HEK293 (cell line): ENCODE measurements at regions not wholly inside any gene's neighbourhood (a gene's known extent, or its start where the extent isn't known, plus 50 kb on each side); places are given as distances from the start of the nearest gene placed in this dataset.

Experiments
- CTCF ChIA-PET: fragments of 350-600 bp; formaldehyde crosslinking; extraction: SDS; loops from one replicate; lab custom pipeline; 2021; ENCODE audit warnings: antibody characterized with exemption; lab: Yijun Ruan, JAX
- POLR2A ChIA-PET: fragments of 300-600 bp; formaldehyde crosslinking; extraction: SDS; loops from one replicate; lab custom pipeline; 2020; ENCODE audit warnings: antibody characterized with exemption, inconsistent platforms; lab: Yijun Ruan, JAX
- H3K27ac ChIP-seq: fragments of 200-500 bp; sonication (Bioruptor generic); 2 replicates; pipeline ENCODE4 v1.5.1; 2014; ENCODE audit warnings: low read depth, low read length, control low read depth, inconsistent platforms; ENCODE audit errors: extremely low read depth
- H3K36me3 ChIP-seq, 2 experiments: fragments of 200-500 bp in 1 of 2; sonication (Bioruptor generic) in 1 of 2; 1 replicate in 1 of 2; 2 replicates in 1 of 2; pipeline ENCODE4 v1.5.1; 2014 to 2017; ENCODE audit warnings: inconsistent platforms in 2 of 2, low read length in 2 of 2; ENCODE audit not compliant: control insufficient read depth in 2 of 2, insufficient read depth in 1 of 2
- H3K4me1 ChIP-seq: fragments of 200-500 bp; sonication (Bioruptor generic); 2 replicates; pipeline ENCODE4 v1.5.1; 2014; ENCODE audit warnings: mild to moderate bottlenecking, low read length, inconsistent platforms; ENCODE audit not compliant: control insufficient read depth, insufficient read depth
- H3K4me3 ChIP-seq: 2 replicates; pipeline ENCODE4 v1.5.1; 2011; ENCODE audit warnings: low read depth, mild to moderate bottlenecking, control low read depth, low read length, moderate library complexity
- H3K9me3 ChIP-seq: fragments of 200-500 bp; sonication (Bioruptor generic); 2 replicates; pipeline ENCODE4 v1.5.1; 2014; ENCODE audit warnings: low read depth, low read length, inconsistent platforms; ENCODE audit not compliant: control insufficient read depth, insufficient read depth
- HOXA7 ChIP-seq: sonication (generic); formaldehyde crosslinking; IDR thresholded peaks from 2 replicates; pipeline ENCODE4 v1.8.1; 2022; ENCODE audit warnings: missing genetic modification reagents, borderline replicate concordance
- KLF7 ChIP-seq: fragments of 450-650 bp; formaldehyde crosslinking; IDR thresholded peaks from 2 replicates; pipeline ENCODE4 v1.5.1; 2016; ENCODE audit warnings: missing biosample characterization, missing genetic modification characterization, borderline replicate concordance
- MEIS1 ChIP-seq: sonication (generic); formaldehyde crosslinking; IDR thresholded peaks from 2 replicates; pipeline ENCODE4 v1.8.1; 2022; ENCODE audit warnings: missing genetic modification reagents, mild to moderate bottlenecking, borderline replicate concordance
- PRDM1 ChIP-seq: fragments of 450-650 bp; formaldehyde crosslinking; IDR thresholded peaks from 2 replicates; pipeline ENCODE4; 2016; ENCODE audit warnings: missing biosample characterization, missing genetic modification characterization
- SP7 ChIP-seq: fragments of 450-650 bp; formaldehyde crosslinking; IDR thresholded peaks from 2 replicates; pipeline ENCODE4 v1.5.1; 2016; ENCODE audit warnings: missing biosample characterization, missing genetic modification characterization
- ZBTB1 ChIP-seq: fragments of 450-650 bp; formaldehyde crosslinking; IDR thresholded peaks from 2 replicates; pipeline ENCODE4 v1.5.1; 2016; ENCODE audit warnings: missing biosample characterization, missing genetic modification characterization
- ZFP3 ChIP-seq: fragments of 450-650 bp; formaldehyde crosslinking; IDR thresholded peaks from 2 replicates; pipeline ENCODE4 v1.5.1; 2016; ENCODE audit warnings: low read depth, missing biosample characterization, missing genetic modification characterization
- ZNF114 ChIP-seq: fragments of 450-650 bp; formaldehyde crosslinking; IDR thresholded peaks from 2 replicates; pipeline ENCODE4 v1.5.0; 2017; ENCODE audit warnings: missing biosample characterization, missing genetic modification characterization
- ZNF140 ChIP-seq: fragments of 450-650 bp; formaldehyde crosslinking; IDR thresholded peaks from 2 replicates; pipeline ENCODE4 v1.5.1; 2016; ENCODE audit warnings: missing biosample characterization, missing genetic modification characterization
- ZNF155 ChIP-seq: fragments of 450-650 bp; formaldehyde crosslinking; IDR thresholded peaks from 2 replicates; pipeline ENCODE4 v1.5.1; 2016; ENCODE audit warnings: missing biosample characterization, missing genetic modification characterization
- ZNF530 ChIP-seq: fragments of 450-650 bp; formaldehyde crosslinking; IDR thresholded peaks from 2 replicates; pipeline ENCODE4 v1.5.1; 2016; ENCODE audit warnings: low read depth, missing biosample characterization, missing genetic modification characterization
- ZNF558 ChIP-seq: fragments of 450-650 bp; formaldehyde crosslinking; IDR thresholded peaks from 2 replicates; pipeline ENCODE4 v1.5.1; 2016; ENCODE audit warnings: missing biosample characterization, missing genetic modification characterization
- ZNF585B ChIP-seq: fragments of 450-650 bp; formaldehyde crosslinking; IDR thresholded peaks from 2 replicates; pipeline ENCODE4 v1.5.1; 2016; ENCODE audit warnings: missing biosample characterization, missing genetic modification characterization
- ZNF76 ChIP-seq: fragments of 450-650 bp; formaldehyde crosslinking; IDR thresholded peaks from 2 replicates; pipeline ENCODE4; 2016; ENCODE audit warnings: low read depth, missing biosample characterization, missing genetic modification characterization, borderline replicate concordance
- ZNF837 ChIP-seq: fragments of 450-650 bp; formaldehyde crosslinking; IDR thresholded peaks from 2 replicates; pipeline ENCODE4 v1.5.1; 2016; ENCODE audit warnings: missing biosample characterization, missing genetic modification characterization
- TF ChIP-seq, protein P1 (sequence below): fragments of 450-650 bp; formaldehyde crosslinking; IDR thresholded peaks from 2 replicates; pipeline ENCODE4 v1.5.1; 2016; ENCODE audit warnings: missing biosample characterization, missing genetic modification characterization
- TF ChIP-seq, protein P2 (sequence below): fragments of 450-650 bp; formaldehyde crosslinking; IDR thresholded peaks from 2 replicates; pipeline ENCODE4 v1.5.1; 2016; ENCODE audit warnings: missing biosample characterization, missing genetic modification characterization
- TF ChIP-seq, protein P3 (sequence below): fragments of 450-650 bp; formaldehyde crosslinking; IDR thresholded peaks from 2 replicates; pipeline ENCODE4 v1.5.1; 2016; ENCODE audit warnings: missing biosample characterization, missing genetic modification characterization
- TF ChIP-seq, protein P4 (sequence below): fragments of 450-650 bp; formaldehyde crosslinking; IDR thresholded peaks from 2 replicates; pipeline ENCODE4 v1.5.1; 2016; ENCODE audit warnings: missing biosample characterization, missing genetic modification characterization

DNA sequence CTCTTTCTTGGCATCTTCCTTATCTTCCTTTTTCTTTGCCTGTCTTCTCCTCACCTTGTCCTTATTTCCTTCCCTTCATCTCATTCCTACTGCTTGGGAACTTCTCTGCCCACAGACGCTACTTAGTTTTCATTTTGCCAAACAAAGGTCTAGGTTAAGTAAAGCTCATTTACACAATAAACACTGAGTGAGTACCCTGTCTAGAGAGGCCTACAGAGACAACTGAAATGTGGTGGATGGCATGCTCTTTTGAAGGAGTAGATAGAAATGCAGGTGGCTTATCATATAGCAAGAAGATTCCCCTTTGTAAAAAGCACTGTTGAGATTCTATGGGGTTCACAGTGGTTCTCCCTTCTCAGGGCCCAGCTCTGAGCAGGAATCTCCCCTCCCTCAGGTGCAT is 319.0 kb downstream of the CNTN3 start:
- Histone ChIP-seq H3K27ac (no peak overlapping the region), H3K4me1 (no peaks in the 10 kb centered on the region), H3K9me3 (no peaks in the 10 kb centered on the region), H3K36me3 (no peaks in the 10 kb centered on the region), H3K4me3 (no peak overlapping the region)
- POLR2A ChIA-PET: no interaction called here
- TF ChIP-seq ZNF530 (tag by site-specific recombination): no peak
- TF ChIP-seq ZNF585B (tag by site-specific recombination): no peak
- CTCF ChIA-PET: no interaction called here

DNA sequence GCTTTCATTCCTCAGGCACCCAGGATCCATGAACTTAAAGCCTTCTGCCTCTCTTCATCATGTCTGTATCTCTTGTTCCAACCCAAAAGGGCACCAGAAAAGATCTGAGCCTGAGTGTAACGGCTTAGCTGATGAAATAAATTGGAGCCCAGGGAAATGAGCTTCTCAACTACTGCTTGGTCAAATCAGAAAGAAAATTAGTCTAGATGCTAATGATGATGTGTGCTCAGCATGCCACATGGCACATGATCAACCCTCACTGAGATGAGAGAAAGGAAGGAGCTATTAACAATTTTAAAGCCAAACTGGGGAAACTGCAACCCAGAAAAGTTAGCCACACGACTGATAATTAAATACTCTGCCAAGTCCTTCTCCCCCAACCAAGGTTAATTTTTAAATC is 325.7 kb downstream of the CNTN3 start:
- H3K4me1 ChIP-seq: no peaks in the 10 kb centered on the region
- no peak overlapping the region for H3K4me3 ChIP-seq
- H3K27ac ChIP-seq: no peak overlapping the region
- H3K9me3 ChIP-seq: no peaks in the 10 kb centered on the region
- TF ChIP-seq HOXA7 (CRISPR knock-in tag) (no peak), ZNF837 (tag by site-specific recombination) (no peak), ZNF76 (no peak), ZNF114 (tag by site-specific recombination) (no peak), ZNF140 (tag by site-specific recombination) (no peak), ZFP3 (tag by site-specific recombination) (no peak), PRDM1 (tag by site-specific recombination) (no peak), SP7 (tag by site-specific recombination) (no peak), ZNF558 (tag by site-specific recombination) (no peak), MEIS1 (no peak), ZNF155 (tag by site-specific recombination) (no peak), KLF7 (tag by site-specific recombination) (no peak), ZBTB1 (tag by site-specific recombination) (no peak)
- TF ChIP-seq, protein P1, sequence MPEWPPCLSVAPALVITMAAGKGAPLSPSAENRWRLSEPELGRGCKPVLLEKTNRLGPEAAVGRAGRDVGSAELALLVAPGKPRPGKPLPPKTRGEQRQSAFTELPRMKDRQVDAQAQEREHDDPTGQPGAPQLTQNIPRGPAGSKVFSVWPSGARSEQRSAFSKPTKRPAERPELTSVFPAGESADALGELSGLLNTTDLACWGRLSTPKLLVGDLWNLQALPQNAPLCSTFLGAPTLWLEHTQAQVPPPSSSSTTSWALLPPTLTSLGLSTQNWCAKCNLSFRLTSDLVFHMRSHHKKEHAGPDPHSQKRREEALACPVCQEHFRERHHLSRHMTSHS (tag by site-specific recombination): no peak
- TF ChIP-seq, protein P2, sequence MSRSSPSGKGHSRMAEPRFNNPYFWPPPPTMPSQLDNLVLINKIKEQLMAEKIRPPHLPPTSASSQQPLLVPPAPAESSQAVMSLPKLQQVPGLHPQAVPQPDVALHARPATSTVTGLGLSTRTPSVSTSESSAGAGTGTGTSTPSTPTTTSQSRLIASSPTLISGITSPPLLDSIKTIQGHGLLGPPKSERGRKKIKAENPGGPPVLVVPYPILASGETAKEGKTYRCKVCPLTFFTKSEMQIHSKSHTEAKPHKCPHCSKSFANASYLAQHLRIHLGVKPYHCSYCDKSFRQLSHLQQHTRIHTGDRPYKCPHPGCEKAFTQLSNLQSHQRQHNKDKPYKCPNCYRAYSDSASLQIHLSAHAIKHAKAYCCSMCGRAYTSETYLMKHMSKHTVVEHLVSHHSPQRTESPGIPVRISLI (tag by site-specific recombination): no peak
- TF ChIP-seq, protein P3, sequence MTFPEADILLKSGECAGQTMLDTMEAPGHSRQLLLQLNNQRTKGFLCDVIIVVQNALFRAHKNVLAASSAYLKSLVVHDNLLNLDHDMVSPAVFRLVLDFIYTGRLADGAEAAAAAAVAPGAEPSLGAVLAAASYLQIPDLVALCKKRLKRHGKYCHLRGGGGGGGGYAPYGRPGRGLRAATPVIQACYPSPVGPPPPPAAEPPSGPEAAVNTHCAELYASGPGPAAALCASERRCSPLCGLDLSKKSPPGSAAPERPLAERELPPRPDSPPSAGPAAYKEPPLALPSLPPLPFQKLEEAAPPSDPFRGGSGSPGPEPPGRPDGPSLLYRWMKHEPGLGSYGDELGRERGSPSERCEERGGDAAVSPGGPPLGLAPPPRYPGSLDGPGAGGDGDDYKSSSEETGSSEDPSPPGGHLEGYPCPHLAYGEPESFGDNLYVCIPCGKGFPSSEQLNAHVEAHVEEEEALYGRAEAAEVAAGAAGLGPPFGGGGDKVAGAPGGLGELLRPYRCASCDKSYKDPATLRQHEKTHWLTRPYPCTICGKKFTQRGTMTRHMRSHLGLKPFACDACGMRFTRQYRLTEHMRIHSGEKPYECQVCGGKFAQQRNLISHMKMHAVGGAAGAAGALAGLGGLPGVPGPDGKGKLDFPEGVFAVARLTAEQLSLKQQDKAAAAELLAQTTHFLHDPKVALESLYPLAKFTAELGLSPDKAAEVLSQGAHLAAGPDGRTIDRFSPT (tag by site-specific recombination): no peak
- TF ChIP-seq, protein P4, sequence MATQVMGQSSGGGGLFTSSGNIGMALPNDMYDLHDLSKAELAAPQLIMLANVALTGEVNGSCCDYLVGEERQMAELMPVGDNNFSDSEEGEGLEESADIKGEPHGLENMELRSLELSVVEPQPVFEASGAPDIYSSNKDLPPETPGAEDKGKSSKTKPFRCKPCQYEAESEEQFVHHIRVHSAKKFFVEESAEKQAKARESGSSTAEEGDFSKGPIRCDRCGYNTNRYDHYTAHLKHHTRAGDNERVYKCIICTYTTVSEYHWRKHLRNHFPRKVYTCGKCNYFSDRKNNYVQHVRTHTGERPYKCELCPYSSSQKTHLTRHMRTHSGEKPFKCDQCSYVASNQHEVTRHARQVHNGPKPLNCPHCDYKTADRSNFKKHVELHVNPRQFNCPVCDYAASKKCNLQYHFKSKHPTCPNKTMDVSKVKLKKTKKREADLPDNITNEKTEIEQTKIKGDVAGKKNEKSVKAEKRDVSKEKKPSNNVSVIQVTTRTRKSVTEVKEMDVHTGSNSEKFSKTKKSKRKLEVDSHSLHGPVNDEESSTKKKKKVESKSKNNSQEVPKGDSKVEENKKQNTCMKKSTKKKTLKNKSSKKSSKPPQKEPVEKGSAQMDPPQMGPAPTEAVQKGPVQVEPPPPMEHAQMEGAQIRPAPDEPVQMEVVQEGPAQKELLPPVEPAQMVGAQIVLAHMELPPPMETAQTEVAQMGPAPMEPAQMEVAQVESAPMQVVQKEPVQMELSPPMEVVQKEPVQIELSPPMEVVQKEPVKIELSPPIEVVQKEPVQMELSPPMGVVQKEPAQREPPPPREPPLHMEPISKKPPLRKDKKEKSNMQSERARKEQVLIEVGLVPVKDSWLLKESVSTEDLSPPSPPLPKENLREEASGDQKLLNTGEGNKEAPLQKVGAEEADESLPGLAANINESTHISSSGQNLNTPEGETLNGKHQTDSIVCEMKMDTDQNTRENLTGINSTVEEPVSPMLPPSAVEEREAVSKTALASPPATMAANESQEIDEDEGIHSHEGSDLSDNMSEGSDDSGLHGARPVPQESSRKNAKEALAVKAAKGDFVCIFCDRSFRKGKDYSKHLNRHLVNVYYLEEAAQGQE (tag by site-specific recombination): no peak
- POLR2A ChIA-PET: no interaction called here
- H3K36me3 ChIP-seq: no peaks in the 10 kb centered on the region
- CTCF ChIA-PET: no interaction called here
